Astrocyte (in vitro differentiated cells and primary cell): ENCODE measurements at regions not wholly inside any gene's neighbourhood (a gene's known extent, or its start where the extent isn't known, plus 50 kb on each side); places are given as distances from the start of the nearest gene placed in this dataset.
"Not testable (repeated sequence)": the region's sequence is repeated elsewhere in the genome, so short reads cannot be mapped to it uniquely, and the experiment has no call there.

Source experiments
- DNase-seq: peaks from one replicate; pipeline ENCODE4 v3.0.0-alpha.2; 2010; ENCODE audit warnings: low read depth
- FAIRE-seq: peaks from 2 replicates; lab custom pipeline; 2011; peaks lifted over from hg19 to GRCh38; lab: Jason Lieb, UNC
- H2AFZ ChIP-seq: 2 replicates; pipeline ENCODE4 v1.6.0; 2012; ENCODE audit warnings: low read depth, low read length, inconsistent platforms
- H3K27ac ChIP-seq: 2 replicates; pipeline ENCODE4 v1.5.1; 2011; ENCODE audit warnings: low read depth, low read length, inconsistent platforms
- H3K27me3 ChIP-seq: 2 replicates; pipeline ENCODE4 v1.6.0; 2011; ENCODE audit warnings: low read length, inconsistent platforms; ENCODE audit not compliant: insufficient read depth
- H3K36me3 ChIP-seq: 2 replicates; pipeline ENCODE4 v1.5.1; 2011; ENCODE audit warnings: low read length, inconsistent platforms; ENCODE audit not compliant: insufficient read depth
- H3K4me1 ChIP-seq: 2 replicates; pipeline ENCODE4 v1.5.1; 2011; ENCODE audit warnings: low read length, inconsistent platforms; ENCODE audit not compliant: insufficient read depth
- H3K4me2 ChIP-seq: 2 replicates; pipeline ENCODE4 v1.6.0; 2012; ENCODE audit warnings: low read length, inconsistent platforms
- H3K4me3 ChIP-seq: 2 replicates; pipeline ENCODE4 v1.5.1; 2011; ENCODE audit warnings: low read depth, mild to moderate bottlenecking, low read length, inconsistent platforms; ENCODE audit not compliant: insufficient read depth
- H3K79me2 ChIP-seq: 2 replicates; pipeline ENCODE4 v1.6.0; 2012; ENCODE audit warnings: mild to moderate bottlenecking, low read length, inconsistent platforms; ENCODE audit not compliant: insufficient read depth
- H3K9ac ChIP-seq: 2 replicates; pipeline ENCODE4 v1.6.0; 2012; ENCODE audit warnings: mild to moderate bottlenecking, low read length, inconsistent platforms
- H3K9me3 ChIP-seq: 2 replicates; pipeline ENCODE4 v1.5.1; 2012; ENCODE audit warnings: low read depth, mild to moderate bottlenecking, low read length, inconsistent platforms; ENCODE audit not compliant: insufficient read depth
- H4K20me1 ChIP-seq: 2 replicates; pipeline ENCODE4 v1.6.0; 2012; ENCODE audit warnings: low read length, inconsistent platforms; ENCODE audit not compliant: insufficient read depth
- H3K27ac Mint-ChIP-seq: one replicate; pipeline ENCODE4 v1.8.0; 2021; ENCODE audit warnings: mild to moderate bottlenecking, mixed read lengths; ENCODE audit not compliant: unreplicated experiment
- H3K27me3 Mint-ChIP-seq: one replicate; pipeline ENCODE4 v1.8.0; 2021; ENCODE audit warnings: low read depth, mixed read lengths; ENCODE audit not compliant: unreplicated experiment
- H3K36me3 Mint-ChIP-seq: one replicate; pipeline ENCODE4 v1.8.0; 2021; ENCODE audit warnings: low read depth, mixed read lengths; ENCODE audit not compliant: unreplicated experiment
- H3K4me1 Mint-ChIP-seq: one replicate; pipeline ENCODE4 v1.8.0; 2021; ENCODE audit warnings: low read depth, mixed read lengths; ENCODE audit not compliant: unreplicated experiment
- H3K4me3 Mint-ChIP-seq: one replicate; pipeline ENCODE4 v1.8.0; 2021; ENCODE audit warnings: mild to moderate bottlenecking, moderate library complexity, mixed read lengths; ENCODE audit not compliant: unreplicated experiment
- H3K9me3 Mint-ChIP-seq: one replicate; pipeline ENCODE4 v1.8.0; 2021; ENCODE audit warnings: mild to moderate bottlenecking, mixed read lengths; ENCODE audit not compliant: unreplicated experiment
- EZH2 ChIP-seq: IDR thresholded peaks from 2 replicates; pipeline ENCODE4 v1.6.1; 2012; ENCODE audit warnings: mild to moderate bottlenecking, low read length, inconsistent platforms; ENCODE audit not compliant: insufficient read depth
- TF ChIP-seq, protein P1 (sequence below): IDR thresholded peaks from 2 replicates; pipeline ENCODE4 v1.5.1; 2011; ENCODE audit warnings: low read depth, mild to moderate bottlenecking, inconsistent platforms, low read length, moderate library complexity; ENCODE audit not compliant: insufficient read depth

DNA sequence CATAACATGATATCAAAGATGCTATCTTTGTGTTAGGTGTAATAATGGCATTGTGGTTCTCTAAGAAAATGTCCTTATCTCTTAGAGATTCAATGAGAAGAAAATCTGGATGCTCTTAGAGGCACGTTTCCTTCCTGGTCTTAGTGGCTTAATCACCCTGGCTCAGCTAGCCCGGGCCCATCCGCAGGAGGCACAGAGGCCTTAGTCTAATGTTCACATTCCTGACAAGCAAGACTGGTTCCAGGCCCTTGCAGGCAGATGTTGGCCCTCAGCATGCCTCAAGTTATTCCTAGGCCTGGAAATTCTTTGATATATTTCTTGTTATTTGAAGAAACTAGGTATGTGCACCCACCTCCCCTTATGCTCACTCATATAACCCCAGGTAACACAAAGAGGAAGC lies 357.6 kb downstream of the SFMBT2 start:
- Histone ChIP-seq H3K9me3 (no peaks in the 10 kb centered on the region), H3K9ac (no peak overlapping the region), H3K4me3 (no peak overlapping the region), H3K27ac (no peak overlapping the region), H4K20me1 (no peaks in the 10 kb centered on the region), H2AFZ (no peak overlapping the region), H3K79me2 (no peaks in the 10 kb centered on the region), H3K4me2 (no peak overlapping the region), H3K27me3 (no peaks in the 10 kb centered on the region), H3K36me3 (no peaks in the 10 kb centered on the region), H3K4me1 (no peaks in the 10 kb centered on the region)
- no peaks in the 10 kb centered on the region for H3K27me3 Mint-ChIP-seq
- H3K4me3 Mint-ChIP-seq, result no peak overlapping the region
- no peaks in the 10 kb centered on the region for H3K36me3 Mint-ChIP-seq
- no peaks in the 10 kb centered on the region for H3K4me1 Mint-ChIP-seq
- no peak for DNase-seq
- no peak for FAIRE-seq
- H3K27ac Mint-ChIP-seq, result no peak overlapping the region
- no peak for TF ChIP-seq EZH2
- TF ChIP-seq, protein P1, sequence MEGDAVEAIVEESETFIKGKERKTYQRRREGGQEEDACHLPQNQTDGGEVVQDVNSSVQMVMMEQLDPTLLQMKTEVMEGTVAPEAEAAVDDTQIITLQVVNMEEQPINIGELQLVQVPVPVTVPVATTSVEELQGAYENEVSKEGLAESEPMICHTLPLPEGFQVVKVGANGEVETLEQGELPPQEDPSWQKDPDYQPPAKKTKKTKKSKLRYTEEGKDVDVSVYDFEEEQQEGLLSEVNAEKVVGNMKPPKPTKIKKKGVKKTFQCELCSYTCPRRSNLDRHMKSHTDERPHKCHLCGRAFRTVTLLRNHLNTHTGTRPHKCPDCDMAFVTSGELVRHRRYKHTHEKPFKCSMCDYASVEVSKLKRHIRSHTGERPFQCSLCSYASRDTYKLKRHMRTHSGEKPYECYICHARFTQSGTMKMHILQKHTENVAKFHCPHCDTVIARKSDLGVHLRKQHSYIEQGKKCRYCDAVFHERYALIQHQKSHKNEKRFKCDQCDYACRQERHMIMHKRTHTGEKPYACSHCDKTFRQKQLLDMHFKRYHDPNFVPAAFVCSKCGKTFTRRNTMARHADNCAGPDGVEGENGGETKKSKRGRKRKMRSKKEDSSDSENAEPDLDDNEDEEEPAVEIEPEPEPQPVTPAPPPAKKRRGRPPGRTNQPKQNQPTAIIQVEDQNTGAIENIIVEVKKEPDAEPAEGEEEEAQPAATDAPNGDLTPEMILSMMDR, result no peak
- no peaks in the 10 kb centered on the region for H3K9me3 Mint-ChIP-seq

DNA sequence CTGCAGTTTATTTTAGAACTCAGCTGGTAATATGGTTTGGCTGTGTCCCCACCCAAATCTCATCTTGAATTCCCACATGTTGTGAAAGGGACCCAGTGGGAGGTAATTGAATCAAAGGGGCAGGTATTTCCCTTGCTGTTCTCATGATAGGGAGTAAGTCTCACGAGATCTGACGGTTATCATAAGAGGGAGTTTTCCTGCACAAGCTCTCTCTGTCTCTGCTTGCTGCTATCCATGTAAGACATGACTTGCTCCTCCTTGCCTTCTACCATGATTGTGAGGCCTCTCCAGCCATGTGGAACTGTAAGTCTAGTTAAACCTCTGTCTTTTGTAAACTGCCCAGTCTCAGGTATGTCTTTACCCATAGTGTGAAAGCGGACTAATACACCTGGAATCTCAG lies 360.8 kb downstream of the SFMBT2 start:
- not testable (repeated sequence) for H3K79me2 ChIP-seq, H3K36me3 ChIP-seq, H3K27ac ChIP-seq, H3K36me3 Mint-ChIP-seq, H3K27me3 Mint-ChIP-seq, FAIRE-seq, H3K4me3 ChIP-seq, H3K9me3 Mint-ChIP-seq, H2AFZ ChIP-seq, H3K4me3 Mint-ChIP-seq, H3K4me1 Mint-ChIP-seq, H3K4me2 ChIP-seq, H3K9me3 ChIP-seq, H3K4me1 ChIP-seq, H3K27me3 ChIP-seq, H4K20me1 ChIP-seq, DNase-seq, H3K27ac Mint-ChIP-seq, H3K9ac ChIP-seq

DNA sequence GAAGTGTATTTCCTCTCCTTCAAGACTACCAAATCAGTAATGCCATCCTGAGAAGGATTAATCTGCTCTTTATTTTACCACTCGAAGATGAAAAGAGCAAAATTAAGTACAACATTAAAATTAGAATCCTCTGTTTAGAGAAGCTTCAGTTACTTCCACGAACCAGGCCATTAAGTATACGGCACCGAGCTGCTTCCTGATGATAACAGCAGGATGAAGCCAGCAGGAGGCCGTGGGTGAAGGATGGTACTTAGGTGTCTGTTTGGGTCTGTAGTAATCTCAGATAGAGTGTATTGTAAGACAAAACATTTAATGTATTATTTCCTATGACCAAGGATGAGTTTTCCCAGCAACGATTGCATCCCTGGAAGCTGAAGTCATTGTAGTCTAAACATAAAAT lies 362.8 kb downstream of the SFMBT2 start:
- Histone ChIP-seq H3K9ac (no peak overlapping the region), H3K79me2 (no peaks in the 10 kb centered on the region), H3K4me3 (no peak overlapping the region), H4K20me1 (no peaks in the 10 kb centered on the region), H3K27ac (no peak overlapping the region), H3K4me2 (no peak overlapping the region), H3K4me1 (no peaks in the 10 kb centered on the region), H3K36me3 (no peaks in the 10 kb centered on the region), H3K27me3 (peaks cover 2% of the 10 kb centered on the region), H3K9me3 (no peaks in the 10 kb centered on the region), H2AFZ (no peak overlapping the region)
- FAIRE-seq, result no peak
- peaks cover 6% of the 10 kb centered on the region for H3K27me3 Mint-ChIP-seq
- DNase-seq, result no peak
- no peak overlapping the region for H3K27ac Mint-ChIP-seq
- no peak overlapping the region for H3K4me3 Mint-ChIP-seq
- no peak for TF ChIP-seq EZH2
- TF ChIP-seq, protein P1, result no peak
- no peaks in the 10 kb centered on the region for H3K36me3 Mint-ChIP-seq
- H3K4me1 Mint-ChIP-seq, result no peaks in the 10 kb centered on the region
- H3K9me3 Mint-ChIP-seq, result no peaks in the 10 kb centered on the region
